HG03354 (cell line): ENCODE measurements at regions not wholly inside any gene's neighbourhood (a gene's known extent, or its start where the extent isn't known, plus 50 kb on each side); places are given as distances from the start of the nearest gene placed in this dataset.
"Not testable (repeated sequence)": the region's sequence is repeated elsewhere in the genome, so short reads cannot be mapped to it uniquely, and the experiment has no call there.

Source experiments
- ATAC-seq: cut with Tn5 transposase; IDR thresholded peaks from one replicate; pipeline ENCODE4 v1.9.1; 2021; ENCODE audit warnings: mild to moderate bottlenecking; ENCODE audit not compliant: unreplicated experiment, poor library complexity, severe bottlenecking

- ATAC-seq = no peak
Measured at GRCh38 chr2:139492131-139492680, 712.0 kb upstream of the NXPH2 start.

- ATAC-seq = no peak
Measured at GRCh38 chr2:139480161-139480650, 700.0 kb upstream of the NXPH2 start.

- no peak for ATAC-seq
Measured at GRCh38 chr2:139478165-139478914, 698.1 kb upstream of the NXPH2 start.

GRCh38 chr2:139477618-139478017, 697.4 kb upstream of the NXPH2 start:
- ATAC-seq = no peak

DNA sequence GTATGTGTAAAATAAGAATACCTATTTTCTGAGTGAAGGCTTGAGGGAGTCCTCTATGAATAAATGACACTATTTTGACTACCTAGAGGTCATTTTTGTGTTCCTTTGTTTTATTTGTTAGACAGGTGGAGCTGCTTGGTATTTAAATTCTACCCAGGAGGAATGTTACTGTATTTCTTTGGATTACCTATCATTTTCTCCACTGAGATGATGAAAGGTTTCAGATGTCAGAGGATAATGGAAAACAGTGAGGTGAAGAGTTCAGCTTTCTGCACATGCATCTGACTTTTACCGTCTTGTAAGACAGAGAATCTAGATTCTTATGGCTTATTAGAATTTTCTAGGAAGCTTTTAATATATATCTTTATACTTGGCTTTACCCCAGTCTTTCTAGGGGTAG, 689.8 kb upstream of the NXPH2 start:
- no peak for ATAC-seq

- no peak for ATAC-seq
Measured at GRCh38 chr2:139465789-139466188, 685.6 kb upstream of the NXPH2 start.

DNA sequence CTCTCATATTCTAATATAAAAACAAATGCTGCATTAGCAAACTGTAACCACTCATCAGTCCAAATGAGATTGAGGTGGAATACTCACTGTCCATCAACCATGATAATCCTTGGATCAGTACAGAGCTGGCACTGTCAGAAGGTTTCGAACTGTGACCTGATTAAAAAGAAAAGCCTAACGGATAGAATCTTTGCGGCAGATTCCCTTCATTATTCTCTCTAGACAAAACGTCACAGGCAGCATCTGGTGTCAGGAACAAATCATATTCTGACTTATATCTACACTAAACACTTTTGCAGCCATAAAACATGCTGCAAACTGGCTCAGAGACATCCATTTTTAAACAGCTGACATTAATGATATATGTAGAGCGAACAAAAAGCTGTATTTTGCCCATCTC, 677.7 kb upstream of the NXPH2 start:
- ATAC-seq = no peak

- no peak for ATAC-seq
Measured at GRCh38 chr2:139454251-139454650, 674.1 kb upstream of the NXPH2 start.

- ATAC-seq = no peak
Measured at GRCh38 chr2:139439100-139439499, 658.9 kb upstream of the NXPH2 start.

- ATAC-seq = no peak
Measured at GRCh38 chr2:139438478-139438877, 658.3 kb upstream of the NXPH2 start.

DNA sequence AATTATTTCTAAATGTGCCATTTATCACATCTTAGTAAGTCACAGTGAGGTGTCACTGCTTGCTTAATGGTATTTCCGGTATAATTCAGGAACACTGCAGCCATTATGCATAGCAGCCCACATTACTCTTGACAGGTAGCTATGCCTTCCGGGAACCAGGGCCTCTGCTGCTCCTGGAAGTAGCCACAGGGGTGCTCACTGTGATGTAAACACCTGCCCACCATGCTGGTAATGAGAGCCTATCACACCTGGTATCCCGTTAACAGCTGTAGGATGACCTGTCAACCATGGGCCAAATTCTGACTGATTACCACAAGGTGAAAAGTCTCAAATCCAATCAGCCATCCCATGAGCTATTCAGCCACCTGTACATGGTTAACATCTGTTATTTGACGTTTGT, 647.0 kb upstream of the NXPH2 start:
- no peak for ATAC-seq

- ATAC-seq = no peak
Measured at GRCh38 chr2:139424101-139424500, 643.9 kb upstream of the NXPH2 start.

GRCh38 chr2:139411236-139411635, 631.0 kb upstream of the NXPH2 start:
- ATAC-seq = no peak

GRCh38 chr2:139410833-139411174, 630.6 kb upstream of the NXPH2 start:
- not testable (repeated sequence) for ATAC-seq

DNA sequence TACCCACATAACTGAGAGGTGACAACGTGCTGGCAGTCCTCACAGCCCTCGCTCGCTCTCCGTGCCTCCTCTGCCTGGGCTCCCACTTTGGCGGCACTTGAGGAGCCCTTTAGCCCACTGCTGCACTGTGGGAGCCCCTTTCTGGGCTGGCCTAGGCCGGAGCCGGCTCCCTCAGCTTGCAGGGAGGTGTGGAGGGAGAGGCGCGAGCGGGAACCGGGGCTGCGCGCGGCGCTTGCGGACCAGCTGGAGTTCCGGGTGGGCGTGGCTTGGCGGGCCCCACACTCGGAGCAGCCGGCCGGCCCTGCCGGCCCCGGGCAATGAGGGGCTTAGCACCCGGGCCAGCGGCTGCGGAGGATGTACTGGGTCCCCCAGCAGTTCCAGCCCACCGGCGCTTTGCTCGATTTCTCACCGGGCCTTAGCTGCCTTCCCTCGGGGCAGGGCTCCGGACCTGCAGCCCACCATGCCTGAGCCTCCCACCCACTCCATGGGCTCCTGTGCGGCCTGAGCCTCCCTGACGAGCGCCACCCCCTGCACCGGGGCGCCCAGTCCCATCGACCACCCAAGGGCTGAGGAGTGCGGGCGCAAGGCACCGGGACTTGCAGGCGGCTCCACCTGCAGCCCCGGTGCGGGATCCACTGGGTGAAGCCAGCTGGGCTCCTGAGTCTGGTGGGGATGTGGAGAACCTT, 630.1 kb upstream of the NXPH2 start:
- not testable (repeated sequence) for ATAC-seq

- ATAC-seq = no peak
Measured at GRCh38 chr2:139409212-139409611, 629.0 kb upstream of the NXPH2 start.

GRCh38 chr2:139403948-139404347, 623.8 kb upstream of the NXPH2 start:
- no peak for ATAC-seq

DNA sequence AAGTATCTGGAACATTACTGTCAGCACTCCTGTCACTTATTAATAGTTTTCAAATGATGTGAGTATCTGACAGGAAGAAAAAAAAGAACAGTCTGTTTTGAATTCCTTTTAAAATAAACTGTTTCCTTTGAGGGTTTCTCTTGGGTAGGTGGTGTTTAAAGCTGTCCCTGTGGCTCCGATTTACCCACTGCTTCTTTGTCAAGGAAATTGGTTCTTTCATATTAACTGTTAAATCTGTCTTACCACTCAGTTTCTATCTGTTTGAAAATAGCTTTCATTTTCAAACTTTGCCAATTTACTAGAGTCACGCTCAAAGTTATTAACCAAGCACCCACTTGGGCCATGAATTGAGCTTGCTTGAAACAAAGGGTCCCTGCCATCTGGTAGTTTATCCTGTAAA, 614.6 kb upstream of the NXPH2 start:
- ATAC-seq = no peak

DNA sequence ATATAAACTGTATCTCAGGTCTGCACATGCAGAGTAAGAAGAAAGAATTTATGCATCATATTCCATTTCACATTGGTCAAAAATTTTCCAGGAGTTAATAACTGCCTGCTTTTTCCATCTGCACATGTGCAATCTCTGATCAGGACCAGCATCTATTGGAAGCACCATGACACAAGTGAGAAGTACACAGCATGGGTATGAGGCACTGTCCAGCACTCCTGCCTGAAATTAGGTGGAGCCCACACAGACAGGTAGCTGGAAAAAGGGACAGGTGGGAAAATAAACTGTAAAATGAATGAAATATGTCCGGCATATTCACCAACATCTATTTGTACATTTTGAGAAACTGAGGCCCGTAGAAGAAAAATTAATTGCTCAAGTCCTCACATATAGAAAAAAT, 609.2 kb upstream of the NXPH2 start:
- no peak for ATAC-seq

DNA sequence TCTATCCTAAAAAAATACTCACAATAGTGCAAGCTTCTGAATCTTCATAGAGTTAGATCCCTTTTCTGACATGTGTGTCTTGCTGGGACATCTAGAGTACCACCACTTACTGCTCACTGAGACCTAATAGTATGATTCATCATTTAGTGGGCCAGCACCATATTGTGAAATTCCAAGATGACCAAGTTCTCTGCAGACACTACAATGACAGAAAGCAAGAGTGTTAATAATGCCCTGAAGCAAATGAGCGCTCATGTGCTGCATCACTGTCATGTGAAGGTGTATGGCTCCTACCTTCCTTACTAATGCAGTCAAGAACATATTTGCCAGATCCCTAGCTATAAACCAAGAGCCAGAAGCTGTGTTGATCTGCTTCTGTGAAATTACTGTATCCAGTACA, 606.2 kb upstream of the NXPH2 start:
- no peak for ATAC-seq

DNA sequence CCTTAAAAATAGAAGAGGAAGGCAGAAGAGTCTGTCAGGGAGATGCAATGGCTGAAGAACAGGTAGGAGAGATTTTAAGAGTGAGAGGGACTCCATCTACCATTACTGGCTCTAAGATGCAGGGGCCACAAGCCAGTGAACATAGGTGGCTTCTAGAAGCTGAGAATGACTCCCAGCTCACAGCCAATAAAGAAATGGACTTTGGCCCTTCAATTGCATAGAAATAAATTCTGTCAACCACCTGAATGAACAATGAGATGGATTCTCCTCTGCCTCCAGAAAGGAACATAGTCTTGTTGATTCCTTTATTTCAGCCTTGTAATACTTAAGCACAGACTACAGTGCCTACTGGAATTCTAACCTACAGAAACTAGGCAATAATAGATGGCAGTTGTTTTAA, 603.3 kb upstream of the NXPH2 start:
- ATAC-seq = no peak
